Stomach (tissue), 8 donors: ENCODE measurements at regions not wholly inside any gene's neighbourhood (a gene's known extent, or its start where the extent isn't known, plus 50 kb on each side); places are given as distances from the start of the nearest gene placed in this dataset.

ENCODE experiments used
- DNase-seq, 2 donors: peaks; one replicate each; pipeline versions ENCODE4 v3.0.0 to v3.0.0-alpha.2; 2013 to 2019
- H3K27ac ChIP-seq, 5 donors: fragments of 200-600 bp in 4 of 5; sonication (generic) in 4 of 5; one replicate each; pipeline ENCODE4 v1.5.1; 2013 to 2019; ENCODE audit warnings: mild to moderate bottlenecking in 1 of 5, moderate library complexity in 1 of 5
- H3K27me3 ChIP-seq, 3 donors: fragments of 200-600 bp; sonication (generic); one replicate each; pipeline ENCODE4 v1.5.1; 2017 to 2019; ENCODE audit warnings: mixed run types in 1 of 3
- H3K36me3 ChIP-seq, 4 donors: fragments of 200-600 bp; sonication (generic); 1 replicate in 3 of 4; 2 replicates in 1 of 4; pipeline ENCODE4 v1.5.1; 2016 to 2019
- H3K4me1 ChIP-seq, 4 donors: fragments of 200-600 bp; sonication (generic); one replicate each; pipeline ENCODE4 v1.5.1; 2016 to 2019
- H3K4me3 ChIP-seq, 4 donors: fragments of 200-600 bp; sonication (generic) in 3 of 4; one replicate each; pipeline ENCODE4 v1.5.1; 2016 to 2019; ENCODE audit warnings: mild to moderate bottlenecking in 1 of 4
- H3K9me3 ChIP-seq, 4 donors: fragments of 200-600 bp; sonication (generic); one replicate each; pipeline ENCODE4 v1.5.1; 2016 to 2019
- EP300 ChIP-seq: sonication (generic); formaldehyde crosslinking; IDR thresholded peaks from one replicate; pipeline ENCODE4 v1.6.1; 2017; ENCODE audit warnings: antibody characterized with exemption
- POLR2A ChIP-seq, 4 donors: fragments of 450-650 bp; IDR thresholded peaks; one replicate each; pipeline ENCODE4 v1.6.1; 2016; ENCODE audit warnings: antibody characterized with exemption in 4 of 4, control low read depth in 2 of 4, mild to moderate bottlenecking in 1 of 4, moderate library complexity in 1 of 4
- POLR2AphosphoS5 ChIP-seq, 3 donors: sonication (generic); formaldehyde crosslinking; IDR thresholded peaks; one replicate each; pipeline ENCODE4 v1.6.1; 2016; ENCODE audit warnings: antibody characterized with exemption in 3 of 3
- WGBS, 5 donors: extraction: QIAGEN DNeasy Blood & Tissue Kit in 3 of 5; methylation state at CpG; one replicate each; pipeline versions ENCODE4 v1.1.5 to v1.1.7; 2013 to 2018; 5-methylcytosine and 5-hydroxymethylcytosine counted together
- intact Hi-C: fragments of 100-400 bp; cut with DNase I; formaldehyde crosslinking; loops from one replicate; pipeline ENCODE4 v1.15.1; 2023; ENCODE audit warnings: low total_unique reads
- TF ChIP-seq, protein P1 (sequence below), 7 experiments: fragments of 450-650 bp in 4 of 7; fragments of 200-600 bp in 3 of 7; sonication (generic) in 3 of 7; IDR thresholded peaks; one replicate each; pipeline ENCODE4 v1.5.1; 2016 to 2019; ENCODE audit warnings: antibody characterized with exemption in 7 of 7, control low read depth in 2 of 7, mild to moderate bottlenecking in 1 of 7
- donor health status: healthy with polysubstance abuse.
- donor health status: Bipolar disorder and iron deficiency.
- donor health status: healthy.

DNA sequence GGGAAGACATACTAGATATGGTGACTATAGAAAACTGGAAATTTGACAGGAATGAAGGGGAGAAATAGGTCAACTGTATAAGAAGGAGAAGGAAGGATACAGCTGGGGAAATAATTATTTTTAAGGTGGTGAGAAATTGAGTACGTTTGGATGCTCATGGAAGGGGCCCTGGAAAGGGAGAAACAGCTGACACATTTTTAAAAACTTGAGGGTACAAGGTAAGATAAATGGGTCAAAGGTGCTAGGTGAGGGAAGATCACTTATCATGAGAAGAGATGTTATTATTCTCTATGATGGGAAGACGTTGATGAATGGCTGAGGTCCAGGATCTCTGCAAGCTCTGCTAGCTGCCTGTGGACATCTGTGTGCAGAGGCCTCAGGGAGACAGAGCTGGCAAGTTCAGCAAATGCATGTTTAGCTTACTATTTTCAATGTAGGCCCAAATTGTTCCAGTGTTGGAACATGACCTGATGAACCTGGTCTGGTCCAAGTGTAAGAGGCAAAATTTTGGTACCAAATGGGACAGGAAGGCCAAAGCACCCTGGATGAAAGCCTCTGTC, 181.7 kb downstream of the MTRR start:
- intact Hi-C loops = no loop called here
- no peaks in the 10 kb centered on the region for H3K36me3 ChIP-seq

DNA sequence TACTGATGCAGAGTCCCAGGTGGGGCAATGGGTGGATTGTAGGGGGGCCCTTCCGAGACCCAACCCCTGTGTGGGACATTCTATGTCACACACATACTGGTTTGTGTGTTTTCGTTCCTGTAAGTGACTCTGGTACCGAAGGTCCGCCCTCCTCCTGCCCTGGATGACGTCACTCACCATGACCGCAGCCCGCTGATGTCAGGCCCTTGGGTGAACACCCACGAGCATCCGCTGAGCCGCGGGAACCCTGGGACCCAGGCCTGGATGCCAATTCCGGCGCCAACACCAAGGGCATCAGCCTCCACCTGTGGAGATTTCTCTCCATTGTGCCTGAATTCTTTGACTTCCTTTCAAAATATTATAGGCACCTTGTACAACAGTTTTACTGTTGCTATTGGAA, 184.3 kb downstream of the MTRR start:
- intact Hi-C loops = no loop called here
- no peak overlapping the region for H3K4me3 ChIP-seq
- no peaks in the 10 kb centered on the region for H3K36me3 ChIP-seq
- H3K27ac ChIP-seq = no peak overlapping the region
- TF ChIP-seq, protein P1, sequence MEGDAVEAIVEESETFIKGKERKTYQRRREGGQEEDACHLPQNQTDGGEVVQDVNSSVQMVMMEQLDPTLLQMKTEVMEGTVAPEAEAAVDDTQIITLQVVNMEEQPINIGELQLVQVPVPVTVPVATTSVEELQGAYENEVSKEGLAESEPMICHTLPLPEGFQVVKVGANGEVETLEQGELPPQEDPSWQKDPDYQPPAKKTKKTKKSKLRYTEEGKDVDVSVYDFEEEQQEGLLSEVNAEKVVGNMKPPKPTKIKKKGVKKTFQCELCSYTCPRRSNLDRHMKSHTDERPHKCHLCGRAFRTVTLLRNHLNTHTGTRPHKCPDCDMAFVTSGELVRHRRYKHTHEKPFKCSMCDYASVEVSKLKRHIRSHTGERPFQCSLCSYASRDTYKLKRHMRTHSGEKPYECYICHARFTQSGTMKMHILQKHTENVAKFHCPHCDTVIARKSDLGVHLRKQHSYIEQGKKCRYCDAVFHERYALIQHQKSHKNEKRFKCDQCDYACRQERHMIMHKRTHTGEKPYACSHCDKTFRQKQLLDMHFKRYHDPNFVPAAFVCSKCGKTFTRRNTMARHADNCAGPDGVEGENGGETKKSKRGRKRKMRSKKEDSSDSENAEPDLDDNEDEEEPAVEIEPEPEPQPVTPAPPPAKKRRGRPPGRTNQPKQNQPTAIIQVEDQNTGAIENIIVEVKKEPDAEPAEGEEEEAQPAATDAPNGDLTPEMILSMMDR (IDR thresholded peaks at IDR 0.05) = no peak
- TF ChIP-seq POLR2A (IDR thresholded peaks at IDR 0.05) (no peak), POLR2AphosphoS5 (IDR thresholded peaks at IDR 0.05) (no peak), EP300 (no peak)
- no peaks in the 10 kb centered on the region for H3K27me3 ChIP-seq
- H3K4me1 ChIP-seq = no peaks in the 10 kb centered on the region
- no peak for DNase-seq
- no peaks in the 10 kb centered on the region for H3K9me3 ChIP-seq
- whole genome bisulfite sequencing, 5 donors = 90 to 96% (median 92%) methylated on average over 13 of the region's 13 CpGs; no CpG with 5 or more reads in 1 of the 5 donors

More for the DNA sequence above, 181.7 kb downstream of the MTRR start:
- Histone ChIP-seq H3K27ac (no peak overlapping the region), H3K27me3 (no peaks in the 10 kb centered on the region), H3K9me3 (no peaks in the 10 kb centered on the region), H3K4me1 (no peaks in the 10 kb centered on the region), H3K4me3 (no peak overlapping the region)
- WGBS, 5 donors = 45 to 72% (median 58%) methylated on average over 2 of the region's 2 CpGs
- TF ChIP-seq POLR2AphosphoS5 (IDR thresholded peaks at IDR 0.05) (no peak), POLR2A (IDR thresholded peaks at IDR 0.05) (no peak), EP300 (no peak)
- TF ChIP-seq, protein P1 (IDR thresholded peaks at IDR 0.05) = no peak
- no peak for DNase-seq

DNA sequence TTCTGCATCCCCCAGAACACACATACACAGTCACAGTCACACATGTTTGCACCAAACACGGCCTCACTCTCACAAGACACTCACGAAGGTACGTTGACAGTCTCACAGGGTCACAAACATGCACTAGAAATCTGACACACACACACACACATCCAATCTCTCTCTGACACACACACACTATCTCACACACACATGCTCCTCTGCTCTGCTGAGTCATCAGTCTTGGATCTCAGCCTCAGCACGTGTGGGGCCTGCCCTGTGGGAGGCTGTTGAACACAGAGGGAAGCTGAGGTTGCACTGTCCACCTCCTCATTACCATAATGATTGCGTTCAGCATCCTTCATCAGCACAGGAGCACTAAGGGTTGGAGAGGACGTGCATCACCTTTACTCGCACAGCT, 188.8 kb downstream of the MTRR start:
- WGBS, 5 donors = 47 to 61% (median 58%) methylated on average over 7 of the region's 7 CpGs
- Histone ChIP-seq H3K27ac (no peak overlapping the region), H3K36me3 (no peaks in the 10 kb centered on the region), H3K4me3 (no peak overlapping the region), H3K9me3 (no peaks in the 10 kb centered on the region), H3K4me1 (no peaks in the 10 kb centered on the region), H3K27me3 (no peaks in the 10 kb centered on the region)
- TF ChIP-seq POLR2AphosphoS5 (IDR thresholded peaks at IDR 0.05) = no peak
- TF ChIP-seq POLR2A (IDR thresholded peaks at IDR 0.05) = no peak
- no peak for TF ChIP-seq EP300
- TF ChIP-seq, protein P1 (IDR thresholded peaks at IDR 0.05) = no peak
- peak in 1 of 2 donors; percentile 45 for DNase-seq
- intact Hi-C loops = no loop called here

DNA sequence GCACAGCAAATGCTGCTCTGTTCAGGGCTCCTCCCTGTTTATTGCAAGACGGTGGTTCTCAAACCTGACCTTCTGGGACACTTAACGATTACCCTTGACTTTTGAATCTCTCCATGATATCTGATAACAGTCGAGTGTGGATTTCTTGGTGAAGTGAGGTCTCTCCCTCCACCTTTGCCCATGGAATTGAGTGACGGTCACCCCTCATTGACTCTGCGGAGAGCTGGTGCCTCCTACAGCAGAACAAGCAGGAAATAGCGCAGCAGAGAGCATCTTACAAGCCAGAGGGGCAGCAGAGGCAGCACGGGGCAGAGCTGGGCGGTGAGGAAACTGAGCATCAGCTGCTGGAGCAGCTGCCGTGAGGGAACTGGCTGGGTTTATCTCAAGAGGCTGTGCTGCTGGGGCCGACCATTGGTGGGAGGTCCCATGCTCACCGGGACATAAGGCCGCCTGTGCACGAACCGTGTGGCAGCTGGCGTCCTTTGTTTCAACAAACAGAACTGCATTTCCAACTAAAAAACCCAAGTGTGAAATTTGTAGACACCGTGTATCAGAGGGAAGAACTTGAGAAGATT, 189.8 kb downstream of the MTRR start:
- Histone ChIP-seq H3K27ac (no peak overlapping the region), H3K36me3 (no peaks in the 10 kb centered on the region), H3K4me3 (no peak overlapping the region), H3K4me1 (no peaks in the 10 kb centered on the region), H3K9me3 (no peaks in the 10 kb centered on the region), H3K27me3 (no peaks in the 10 kb centered on the region)
- WGBS, 5 donors = 84 to 88% (median 87%) methylated on average over 16 of the region's 16 CpGs
- no peak for DNase-seq
- no peak for TF ChIP-seq EP300
- no peak for TF ChIP-seq POLR2AphosphoS5 (IDR thresholded peaks at IDR 0.05)
- TF ChIP-seq POLR2A (IDR thresholded peaks at IDR 0.05) = no peak
- TF ChIP-seq, protein P1 (IDR thresholded peaks at IDR 0.05) = no peak
- intact Hi-C loops = no loop called here
